ENCODE measurements at regions not wholly inside any gene's neighbourhood (a gene's known extent, or its start where the extent isn't known, plus 50 kb on each side); places are given as distances from the start of the nearest gene placed in this dataset.

- TF ChIP-seq, protein P1, sequence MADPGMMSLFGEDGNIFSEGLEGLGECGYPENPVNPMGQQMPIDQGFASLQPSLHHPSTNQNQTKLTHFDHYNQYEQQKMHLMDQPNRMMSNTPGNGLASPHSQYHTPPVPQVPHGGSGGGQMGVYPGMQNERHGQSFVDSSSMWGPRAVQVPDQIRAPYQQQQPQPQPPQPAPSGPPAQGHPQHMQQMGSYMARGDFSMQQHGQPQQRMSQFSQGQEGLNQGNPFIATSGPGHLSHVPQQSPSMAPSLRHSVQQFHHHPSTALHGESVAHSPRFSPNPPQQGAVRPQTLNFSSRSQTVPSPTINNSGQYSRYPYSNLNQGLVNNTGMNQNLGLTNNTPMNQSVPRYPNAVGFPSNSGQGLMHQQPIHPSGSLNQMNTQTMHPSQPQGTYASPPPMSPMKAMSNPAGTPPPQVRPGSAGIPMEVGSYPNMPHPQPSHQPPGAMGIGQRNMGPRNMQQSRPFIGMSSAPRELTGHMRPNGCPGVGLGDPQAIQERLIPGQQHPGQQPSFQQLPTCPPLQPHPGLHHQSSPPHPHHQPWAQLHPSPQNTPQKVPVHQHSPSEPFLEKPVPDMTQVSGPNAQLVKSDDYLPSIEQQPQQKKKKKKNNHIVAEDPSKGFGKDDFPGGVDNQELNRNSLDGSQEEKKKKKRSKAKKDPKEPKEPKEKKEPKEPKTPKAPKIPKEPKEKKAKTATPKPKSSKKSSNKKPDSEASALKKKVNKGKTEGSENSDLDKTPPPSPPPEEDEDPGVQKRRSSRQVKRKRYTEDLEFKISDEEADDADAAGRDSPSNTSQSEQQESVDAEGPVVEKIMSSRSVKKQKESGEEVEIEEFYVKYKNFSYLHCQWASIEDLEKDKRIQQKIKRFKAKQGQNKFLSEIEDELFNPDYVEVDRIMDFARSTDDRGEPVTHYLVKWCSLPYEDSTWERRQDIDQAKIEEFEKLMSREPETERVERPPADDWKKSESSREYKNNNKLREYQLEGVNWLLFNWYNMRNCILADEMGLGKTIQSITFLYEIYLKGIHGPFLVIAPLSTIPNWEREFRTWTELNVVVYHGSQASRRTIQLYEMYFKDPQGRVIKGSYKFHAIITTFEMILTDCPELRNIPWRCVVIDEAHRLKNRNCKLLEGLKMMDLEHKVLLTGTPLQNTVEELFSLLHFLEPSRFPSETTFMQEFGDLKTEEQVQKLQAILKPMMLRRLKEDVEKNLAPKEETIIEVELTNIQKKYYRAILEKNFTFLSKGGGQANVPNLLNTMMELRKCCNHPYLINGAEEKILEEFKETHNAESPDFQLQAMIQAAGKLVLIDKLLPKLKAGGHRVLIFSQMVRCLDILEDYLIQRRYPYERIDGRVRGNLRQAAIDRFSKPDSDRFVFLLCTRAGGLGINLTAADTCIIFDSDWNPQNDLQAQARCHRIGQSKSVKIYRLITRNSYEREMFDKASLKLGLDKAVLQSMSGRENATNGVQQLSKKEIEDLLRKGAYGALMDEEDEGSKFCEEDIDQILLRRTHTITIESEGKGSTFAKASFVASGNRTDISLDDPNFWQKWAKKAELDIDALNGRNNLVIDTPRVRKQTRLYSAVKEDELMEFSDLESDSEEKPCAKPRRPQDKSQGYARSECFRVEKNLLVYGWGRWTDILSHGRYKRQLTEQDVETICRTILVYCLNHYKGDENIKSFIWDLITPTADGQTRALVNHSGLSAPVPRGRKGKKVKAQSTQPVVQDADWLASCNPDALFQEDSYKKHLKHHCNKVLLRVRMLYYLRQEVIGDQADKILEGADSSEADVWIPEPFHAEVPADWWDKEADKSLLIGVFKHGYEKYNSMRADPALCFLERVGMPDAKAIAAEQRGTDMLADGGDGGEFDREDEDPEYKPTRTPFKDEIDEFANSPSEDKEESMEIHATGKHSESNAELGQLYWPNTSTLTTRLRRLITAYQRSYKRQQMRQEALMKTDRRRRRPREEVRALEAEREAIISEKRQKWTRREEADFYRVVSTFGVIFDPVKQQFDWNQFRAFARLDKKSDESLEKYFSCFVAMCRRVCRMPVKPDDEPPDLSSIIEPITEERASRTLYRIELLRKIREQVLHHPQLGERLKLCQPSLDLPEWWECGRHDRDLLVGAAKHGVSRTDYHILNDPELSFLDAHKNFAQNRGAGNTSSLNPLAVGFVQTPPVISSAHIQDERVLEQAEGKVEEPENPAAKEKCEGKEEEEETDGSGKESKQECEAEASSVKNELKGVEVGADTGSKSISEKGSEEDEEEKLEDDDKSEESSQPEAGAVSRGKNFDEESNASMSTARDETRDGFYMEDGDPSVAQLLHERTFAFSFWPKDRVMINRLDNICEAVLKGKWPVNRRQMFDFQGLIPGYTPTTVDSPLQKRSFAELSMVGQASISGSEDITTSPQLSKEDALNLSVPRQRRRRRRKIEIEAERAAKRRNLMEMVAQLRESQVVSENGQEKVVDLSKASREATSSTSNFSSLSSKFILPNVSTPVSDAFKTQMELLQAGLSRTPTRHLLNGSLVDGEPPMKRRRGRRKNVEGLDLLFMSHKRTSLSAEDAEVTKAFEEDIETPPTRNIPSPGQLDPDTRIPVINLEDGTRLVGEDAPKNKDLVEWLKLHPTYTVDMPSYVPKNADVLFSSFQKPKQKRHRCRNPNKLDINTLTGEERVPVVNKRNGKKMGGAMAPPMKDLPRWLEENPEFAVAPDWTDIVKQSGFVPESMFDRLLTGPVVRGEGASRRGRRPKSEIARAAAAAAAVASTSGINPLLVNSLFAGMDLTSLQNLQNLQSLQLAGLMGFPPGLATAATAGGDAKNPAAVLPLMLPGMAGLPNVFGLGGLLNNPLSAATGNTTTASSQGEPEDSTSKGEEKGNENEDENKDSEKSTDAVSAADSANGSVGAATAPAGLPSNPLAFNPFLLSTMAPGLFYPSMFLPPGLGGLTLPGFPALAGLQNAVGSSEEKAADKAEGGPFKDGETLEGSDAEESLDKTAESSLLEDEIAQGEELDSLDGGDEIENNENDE (IDR thresholded peaks at IDR 0.05; ENCODE audit: insufficient replicate concordance, low read length) = no peak
- TF ChIP-seq CTBP2 (IDR thresholded peaks at IDR 0.05; ENCODE audit: borderline replicate concordance, insufficient read depth, insufficient read length, low read length) = no peak
- no peak for TF ChIP-seq SIRT6 (IDR thresholded peaks at IDR 0.05; ENCODE audit: low read length)
- TF ChIP-seq CTCF (IDR thresholded peaks at IDR 0.05; ENCODE audit: control extremely low read depth in 1 of 3, insufficient read depth in 1 of 3, low read depth in 1 of 3, low read length in 3 of 3) = no peak
Observed at GRCh38 chrX:137999552-137999951, 433.6 kb downstream of the ZIC3 start (continued).
